Lung (tissue), 11 donors: ENCODE measurements at regions not wholly inside any gene's neighbourhood (a gene's known extent, or its start where the extent isn't known, plus 50 kb on each side); places are given as distances from the start of the nearest gene placed in this dataset.
A peak's percentile ranks its signal among the peaks of the same experiment; 100 is the strongest.

ENCODE experiments used
- ATAC-seq: fragments of 200-7000 bp; cut with Tn5 transposase; one replicate; pipeline ENCODE4 v1.9.1; 2020; ENCODE audit warnings: moderate number of reproducible peaks; ENCODE audit not compliant: insufficient read depth, low FRiP score
- DNase-seq, 3 donors: peaks; one replicate each; pipeline ENCODE4 v3.0.0-alpha.2; 2013 to 2017
- H3K27ac ChIP-seq, 2 donors: one replicate each; pipeline ENCODE4 v1.5.1; 2013; ENCODE audit warnings: mild to moderate bottlenecking in 2 of 2, moderate library complexity in 2 of 2, control low read depth in 1 of 2, inconsistent platforms in 1 of 2, low read depth in 1 of 2, low read length in 1 of 2
- H3K27me3 ChIP-seq, 3 donors: one replicate each; pipeline ENCODE4 v1.5.1; 2013; ENCODE audit warnings: low read length in 2 of 3; ENCODE audit not compliant: control insufficient read depth in 3 of 3, insufficient read depth in 3 of 3
- H3K36me3 ChIP-seq, 4 donors: one replicate each; pipeline ENCODE4 v1.5.1; 2013; ENCODE audit warnings: low read length in 4 of 4, mild to moderate bottlenecking in 1 of 4, moderate library complexity in 1 of 4; ENCODE audit not compliant: control insufficient read depth in 4 of 4, insufficient read depth in 4 of 4
- H3K4me1 ChIP-seq, 5 donors: one replicate each; pipeline ENCODE4 v1.5.1; 2013; ENCODE audit warnings: low read length in 5 of 5, mild to moderate bottlenecking in 2 of 5, moderate library complexity in 1 of 5; ENCODE audit not compliant: control insufficient read depth in 5 of 5, insufficient read depth in 5 of 5
- H3K4me3 ChIP-seq: one replicate; pipeline ENCODE4 v1.5.1; 2013; ENCODE audit warnings: mild to moderate bottlenecking, control low read depth, moderate library complexity
- H3K9ac ChIP-seq, 2 donors: one replicate each; pipeline ENCODE4 v1.5.1; 2013; ENCODE audit warnings: low read length in 2 of 2, control low read depth in 1 of 2; ENCODE audit not compliant: insufficient read depth in 1 of 2
- H3K9me3 ChIP-seq, 4 donors: one replicate each; pipeline ENCODE4 v1.5.1; 2013; ENCODE audit warnings: low read length in 3 of 4, mild to moderate bottlenecking in 1 of 4, moderate library complexity in 1 of 4; ENCODE audit not compliant: control insufficient read depth in 4 of 4, insufficient read depth in 3 of 4
- WGBS, 2 donors: extraction: QIAGEN DNeasy Blood & Tissue Kit; methylation state at CpG; one replicate each; pipeline ENCODE4 v1.1.7; 2013; 5-methylcytosine and 5-hydroxymethylcytosine counted together
- TF ChIP-seq, protein P1 (sequence below): IDR thresholded peaks from 2 replicates; pipeline ENCODE4 v1.5.1; 2012; ENCODE audit warnings: mild to moderate bottlenecking; ENCODE audit errors: control extremely low read depth, extremely low read depth
- donor health status: control.
- donor health status: control.
- donor health status: Bipolar disorder and iron deficiency.
- donor health status: healthy.
- donor health status: DM: yes; HTN: yes; CAD: no.

GRCh38 chr11:30100495-30100894 lies 83.7 kb upstream of the KCNA4 start:
- Histone ChIP-seq H3K4me3 (no peak overlapping the region), H3K27ac (no peak overlapping the region), H3K9ac (no peak overlapping the region), H3K9me3 (no peaks in the 10 kb centered on the region), H3K27me3 (no peaks in the 10 kb centered on the region), H3K4me1 (no peaks in the 10 kb centered on the region), H3K36me3 (no peaks in the 10 kb centered on the region)
- DNase-seq, result peak in 1 of 3 donors; percentile 9
- WGBS, 2 donors, result 81 to 86% methylated on average over 1 of the region's 1 CpG
- ATAC-seq, result no peak
- TF ChIP-seq, protein P1, sequence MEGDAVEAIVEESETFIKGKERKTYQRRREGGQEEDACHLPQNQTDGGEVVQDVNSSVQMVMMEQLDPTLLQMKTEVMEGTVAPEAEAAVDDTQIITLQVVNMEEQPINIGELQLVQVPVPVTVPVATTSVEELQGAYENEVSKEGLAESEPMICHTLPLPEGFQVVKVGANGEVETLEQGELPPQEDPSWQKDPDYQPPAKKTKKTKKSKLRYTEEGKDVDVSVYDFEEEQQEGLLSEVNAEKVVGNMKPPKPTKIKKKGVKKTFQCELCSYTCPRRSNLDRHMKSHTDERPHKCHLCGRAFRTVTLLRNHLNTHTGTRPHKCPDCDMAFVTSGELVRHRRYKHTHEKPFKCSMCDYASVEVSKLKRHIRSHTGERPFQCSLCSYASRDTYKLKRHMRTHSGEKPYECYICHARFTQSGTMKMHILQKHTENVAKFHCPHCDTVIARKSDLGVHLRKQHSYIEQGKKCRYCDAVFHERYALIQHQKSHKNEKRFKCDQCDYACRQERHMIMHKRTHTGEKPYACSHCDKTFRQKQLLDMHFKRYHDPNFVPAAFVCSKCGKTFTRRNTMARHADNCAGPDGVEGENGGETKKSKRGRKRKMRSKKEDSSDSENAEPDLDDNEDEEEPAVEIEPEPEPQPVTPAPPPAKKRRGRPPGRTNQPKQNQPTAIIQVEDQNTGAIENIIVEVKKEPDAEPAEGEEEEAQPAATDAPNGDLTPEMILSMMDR, result no peak

DNA sequence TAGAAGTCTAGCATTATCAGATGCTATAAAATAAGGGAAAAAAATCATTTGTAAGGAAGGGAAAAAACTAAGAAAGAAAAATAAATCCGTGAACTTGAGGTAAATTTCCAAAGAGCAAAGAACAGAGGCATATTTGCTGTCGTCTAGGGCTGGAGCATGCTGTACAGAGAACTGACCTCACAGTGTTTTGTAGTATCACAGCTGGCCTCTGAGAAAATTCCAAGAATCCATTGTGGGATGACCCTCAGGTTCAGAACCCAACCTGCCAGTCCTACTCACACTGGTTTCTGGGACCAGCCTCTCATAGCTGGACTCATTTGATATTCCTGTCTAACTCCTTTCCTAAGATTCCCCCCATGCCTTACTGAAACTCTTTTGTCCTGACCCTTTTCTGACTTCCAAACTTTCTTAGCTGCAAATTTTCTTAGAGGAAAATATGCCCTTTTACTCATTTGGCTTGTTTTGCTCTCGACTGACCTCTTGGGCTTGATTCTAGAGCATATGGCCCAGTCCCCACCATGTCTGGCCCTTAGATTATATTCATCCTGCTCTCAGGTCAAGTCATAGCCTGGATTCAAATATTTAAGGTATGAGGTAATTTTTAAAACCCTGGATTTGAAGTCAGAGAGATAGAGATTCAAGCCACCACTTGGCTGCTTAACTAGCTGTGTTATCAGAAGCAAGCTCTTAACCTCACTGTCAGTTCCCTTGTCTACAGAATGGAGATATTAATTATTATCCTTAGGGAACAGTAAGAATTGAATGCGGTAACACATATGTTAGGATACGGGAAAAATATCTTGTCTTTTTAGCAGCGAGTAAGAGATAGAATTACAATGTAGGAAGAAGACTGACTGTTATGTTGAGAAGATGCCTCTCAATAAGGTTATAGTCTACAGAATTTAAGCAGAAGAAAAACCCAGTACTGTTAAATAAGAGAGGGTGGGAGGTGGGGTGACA lies 89.7 kb upstream of the KCNA4 start:
- Histone ChIP-seq H3K27me3 (no peaks in the 10 kb centered on the region), H3K4me1 (no peaks in the 10 kb centered on the region), H3K9ac (no peak overlapping the region), H3K4me3 (no peak overlapping the region), H3K9me3 (no peaks in the 10 kb centered on the region), H3K36me3 (no peaks in the 10 kb centered on the region), H3K27ac (no peak overlapping the region)
- 55 to 61% methylated on average over 6 of the region's 6 CpGs for WGBS, 2 donors
- DNase-seq (no peak), ATAC-seq (no peak)
- TF ChIP-seq, protein P1, result no peak

DNA sequence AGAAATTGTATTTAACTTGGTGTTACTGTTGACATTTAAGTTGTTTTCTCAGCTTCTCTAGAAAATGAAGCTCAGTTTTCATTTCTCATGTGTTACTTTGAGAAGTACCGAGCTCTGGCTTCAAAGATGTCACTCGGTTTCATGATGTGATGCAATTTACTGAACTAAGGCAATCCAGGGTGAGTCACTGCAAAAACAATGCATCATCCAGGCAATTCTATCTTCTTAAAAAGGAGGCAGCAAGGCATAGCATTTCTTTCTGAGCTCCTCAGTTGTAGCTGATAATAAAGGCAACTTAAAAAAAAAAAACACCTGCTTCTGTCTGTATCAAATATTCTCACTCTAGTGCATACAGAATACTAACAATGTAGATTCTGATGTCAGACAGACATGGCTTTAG lies 91.1 kb upstream of the KCNA4 start:
- TF ChIP-seq, protein P1, result no peak
- whole genome bisulfite sequencing, 2 donors, result 71 to 81% methylated on average over 2 of the region's 2 CpGs
- Histone ChIP-seq H3K27ac (no peak overlapping the region), H3K9ac (no peak overlapping the region), H3K36me3 (no peaks in the 10 kb centered on the region), H3K4me3 (no peak overlapping the region), H3K27me3 (no peaks in the 10 kb centered on the region), H3K9me3 (no peaks in the 10 kb centered on the region), H3K4me1 (no peaks in the 10 kb centered on the region)
- ATAC-seq, result peak; percentile 53
- no peak for DNase-seq
